SK-N-SH treated with all-trans-retinoic acid at 6 μM for 48 hours (cell line): ENCODE measurements at regions not wholly inside any gene's neighbourhood (a gene's known extent, or its start where the extent isn't known, plus 50 kb on each side); places are given as distances from the start of the nearest gene placed in this dataset.

ENCODE experiments used
- ATAC-seq: fragments of 200-7000 bp; cut with Tn5 transposase; 3 replicates; pipeline ENCODE4 v1.9.1; 2020; ENCODE audit warnings: mild to moderate bottlenecking, moderate library complexity
- ARNTL ChIP-seq: fragments of 450-650 bp; formaldehyde crosslinking; IDR thresholded peaks from 2 replicates; pipeline ENCODE4 v1.5.0; 2020; ENCODE audit warnings: low read depth, mild to moderate bottlenecking, moderate library complexity, borderline replicate concordance
- BACH2 ChIP-seq: fragments of 250-450 bp; sonication (Bioruptor Pico); IDR thresholded peaks from 2 replicates; pipeline ENCODE4 v1.9.0; 2021; ENCODE audit warnings: mild to moderate bottlenecking, borderline replicate concordance
- CREB5 ChIP-seq: fragments of 250-450 bp; sonication (Bioruptor Pico); IDR thresholded peaks from 2 replicates; pipeline ENCODE4 v1.5.1; 2020; ENCODE audit warnings: low read depth, mild to moderate bottlenecking, moderate library complexity
- CSDC2 ChIP-seq: fragments of 250-450 bp; sonication (Bioruptor Pico); IDR thresholded peaks from 2 replicates; pipeline ENCODE4 v1.5.0; 2020; ENCODE audit warnings: mild to moderate bottlenecking, moderate library complexity
- ESRRG ChIP-seq: fragments of 250-450 bp; sonication (Bioruptor Pico); IDR thresholded peaks from 2 replicates; pipeline ENCODE4 v1.6.1; 2021; ENCODE audit warnings: mild to moderate bottlenecking
- GLIS3 ChIP-seq: fragments of 250-450 bp; sonication (Bioruptor Pico); IDR thresholded peaks from 2 replicates; pipeline ENCODE4 v1.5.0; 2020; ENCODE audit warnings: mild to moderate bottlenecking, moderate library complexity
- ISL1 ChIP-seq: fragments of 250-450 bp; sonication (Bioruptor Pico); IDR thresholded peaks from 2 replicates; pipeline ENCODE4 v2.1.2; 2022; ENCODE audit warnings: mild to moderate bottlenecking, moderate library complexity
- OSR1 ChIP-seq: fragments of 250-450 bp; sonication (Bioruptor Pico); IDR thresholded peaks from 2 replicates; pipeline ENCODE4 v1.8.0; 2022; ENCODE audit warnings: moderate library complexity, mild to moderate bottlenecking, inconsistent platforms
- PATZ1 ChIP-seq: fragments of 250-450 bp; sonication (Bioruptor Pico); IDR thresholded peaks from 2 replicates; pipeline ENCODE4 v1.8.0; 2020; ENCODE audit warnings: mild to moderate bottlenecking, moderate library complexity, borderline replicate concordance
- POU6F1 ChIP-seq: fragments of 250-450 bp; sonication (Bioruptor Pico); IDR thresholded peaks from 2 replicates; pipeline ENCODE4 v1.8.0; 2021; ENCODE audit warnings: low read depth, mild to moderate bottlenecking, moderate library complexity, borderline replicate concordance
- PPARA ChIP-seq: fragments of 250-450 bp; sonication (Bioruptor Pico); IDR thresholded peaks from 2 replicates; pipeline ENCODE4 v1.5.0; 2020; ENCODE audit warnings: mild to moderate bottlenecking, borderline replicate concordance
- RARB ChIP-seq: fragments of 250-450 bp; sonication (Bioruptor Pico); IDR thresholded peaks from 2 replicates; pipeline ENCODE4 v1.8.0; 2021; ENCODE audit warnings: mild to moderate bottlenecking, moderate library complexity
- SNAI2 ChIP-seq: fragments of 250-450 bp; sonication (Bioruptor Pico); IDR thresholded peaks from 2 replicates; pipeline ENCODE4 v1.5.0; 2020; ENCODE audit warnings: mild to moderate bottlenecking, moderate library complexity
- TCF4 ChIP-seq: fragments of 250-450 bp; sonication (Bioruptor Pico); IDR thresholded peaks from 2 replicates; pipeline ENCODE4 v1.8.0; 2021; ENCODE audit warnings: mild to moderate bottlenecking, moderate library complexity, borderline replicate concordance
- TOX ChIP-seq: fragments of 250-450 bp; sonication (Bioruptor Pico); IDR thresholded peaks from 2 replicates; pipeline ENCODE4 v1.8.0; 2021; ENCODE audit warnings: mild to moderate bottlenecking, moderate library complexity, borderline replicate concordance
- TSHZ2 ChIP-seq: fragments of 250-450 bp; sonication (Bioruptor Pico); IDR thresholded peaks from 2 replicates; pipeline ENCODE4 v1.5.0; 2020; ENCODE audit warnings: mild to moderate bottlenecking, moderate library complexity
- ZC3H10 ChIP-seq: fragments of 250-450 bp; sonication (Bioruptor Pico); IDR thresholded peaks from 2 replicates; pipeline ENCODE4 v1.5.1; 2021; ENCODE audit warnings: mild to moderate bottlenecking, moderate library complexity
- ZFP30 ChIP-seq: fragments of 450-650 bp; formaldehyde crosslinking; IDR thresholded peaks from 2 replicates; pipeline ENCODE4 v1.5.0; 2022; ENCODE audit warnings: mild to moderate bottlenecking, moderate library complexity
- ZNF565 ChIP-seq: fragments of 450-650 bp; formaldehyde crosslinking; conservative IDR thresholded peaks from 2 replicates; pipeline ENCODE4 v1.5.0; 2020; ENCODE audit warnings: low read depth, mild to moderate bottlenecking, moderate library complexity
- ZNF70 ChIP-seq: fragments of 450-650 bp; formaldehyde crosslinking; IDR thresholded peaks from 2 replicates; pipeline ENCODE4 v1.5.0; 2020; ENCODE audit warnings: mild to moderate bottlenecking, moderate library complexity
- ZNF8 ChIP-seq: fragments of 450-650 bp; formaldehyde crosslinking; IDR thresholded peaks from 2 replicates; pipeline ENCODE4 v1.5.0; 2020; ENCODE audit warnings: mild to moderate bottlenecking, moderate library complexity
- TF ChIP-seq, protein P1 (sequence below): fragments of 250-450 bp; sonication (Bioruptor Pico); IDR thresholded peaks from 2 replicates; pipeline ENCODE4 v1.5.1; 2021; ENCODE audit warnings: mild to moderate bottlenecking, moderate library complexity

DNA sequence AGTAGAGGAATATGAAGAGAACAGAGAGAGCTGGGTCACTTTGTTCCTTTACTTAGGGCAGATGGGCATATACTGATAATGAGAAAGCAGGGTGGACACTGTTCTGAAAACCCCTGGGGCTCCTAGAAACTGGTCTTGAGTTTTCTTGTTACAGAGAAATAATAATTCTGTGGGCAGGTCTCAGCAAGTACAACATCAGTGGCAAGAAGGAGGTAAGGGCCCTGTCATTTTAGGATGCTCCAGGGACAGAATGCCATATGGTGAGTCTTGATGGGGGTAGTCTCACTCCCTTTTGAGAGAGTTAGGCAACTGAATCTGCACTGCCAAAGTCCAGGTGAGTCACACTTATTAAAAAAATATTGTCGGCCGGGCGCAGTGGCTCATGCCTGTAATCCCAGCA, 102.3 kb downstream of the KCNJ2 start:
- ATAC-seq: no peak
- TF ChIP-seq ZFP30 (CRISPR knock-in tag): no peak
- no peak for TF ChIP-seq PATZ1 (CRISPR knock-in tag)
- no peak for TF ChIP-seq PPARA (CRISPR knock-in tag)
- TF ChIP-seq, protein P1, sequence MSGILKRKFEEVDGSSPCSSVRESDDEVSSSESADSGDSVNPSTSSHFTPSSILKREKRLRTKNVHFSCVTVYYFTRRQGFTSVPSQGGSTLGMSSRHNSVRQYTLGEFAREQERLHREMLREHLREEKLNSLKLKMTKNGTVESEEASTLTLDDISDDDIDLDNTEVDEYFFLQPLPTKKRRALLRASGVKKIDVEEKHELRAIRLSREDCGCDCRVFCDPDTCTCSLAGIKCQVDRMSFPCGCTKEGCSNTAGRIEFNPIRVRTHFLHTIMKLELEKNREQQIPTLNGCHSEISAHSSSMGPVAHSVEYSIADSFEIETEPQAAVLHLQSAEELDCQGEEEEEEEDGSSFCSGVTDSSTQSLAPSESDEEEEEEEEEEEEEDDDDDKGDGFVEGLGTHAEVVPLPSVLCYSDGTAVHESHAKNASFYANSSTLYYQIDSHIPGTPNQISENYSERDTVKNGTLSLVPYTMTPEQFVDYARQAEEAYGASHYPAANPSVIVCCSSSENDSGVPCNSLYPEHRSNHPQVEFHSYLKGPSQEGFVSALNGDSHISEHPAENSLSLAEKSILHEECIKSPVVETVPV (CRISPR knock-in tag): no peak
- no peak for TF ChIP-seq ARNTL (CRISPR knock-in tag)
- no peak for TF ChIP-seq SNAI2 (CRISPR knock-in tag)
- no peak for TF ChIP-seq ESRRG (CRISPR knock-in tag)
- TF ChIP-seq GLIS3 (CRISPR knock-in tag): no peak
- no peak for TF ChIP-seq CREB5 (CRISPR knock-in tag)
- TF ChIP-seq ZNF565 (CRISPR knock-in tag): no peak
- no peak for TF ChIP-seq ISL1 (CRISPR knock-in tag)
- TF ChIP-seq BACH2: no peak
- TF ChIP-seq ZNF70 (CRISPR knock-in tag): no peak
- TF ChIP-seq ZC3H10 (CRISPR knock-in tag): no peak
- no peak for TF ChIP-seq OSR1 (CRISPR knock-in tag)
- TF ChIP-seq TSHZ2 (CRISPR knock-in tag): no peak
- no peak for TF ChIP-seq ZNF8
- TF ChIP-seq CSDC2 (CRISPR knock-in tag): no peak

GRCh38 chr17:70274255-70274654, 104.9 kb downstream of the KCNJ2 start:
- no peak for ATAC-seq
- TF ChIP-seq OSR1 (CRISPR knock-in tag) (no peak), ARNTL (CRISPR knock-in tag) (no peak), ZNF70 (CRISPR knock-in tag) (no peak), POU6F1 (CRISPR knock-in tag) (no peak), PPARA (CRISPR knock-in tag) (no peak), SNAI2 (CRISPR knock-in tag) (no peak), GLIS3 (CRISPR knock-in tag) (no peak), ZC3H10 (CRISPR knock-in tag) (no peak), ISL1 (CRISPR knock-in tag) (no peak), TCF4 (CRISPR knock-in tag) (no peak), RARB (no peak), ESRRG (CRISPR knock-in tag) (no peak), CREB5 (CRISPR knock-in tag) (no peak), TSHZ2 (CRISPR knock-in tag) (no peak), ZFP30 (CRISPR knock-in tag) (no peak), CSDC2 (CRISPR knock-in tag) (no peak), TOX (CRISPR knock-in tag) (no peak), ZNF565 (CRISPR knock-in tag) (no peak)
- TF ChIP-seq, protein P1 (CRISPR knock-in tag): no peak
